ENCODE measurements at regions not wholly inside any gene's neighbourhood (a gene's known extent, or its start where the extent isn't known, plus 50 kb on each side); places are given as distances from the start of the nearest gene placed in this dataset.
"Not testable (repeated sequence)": the region's sequence is repeated elsewhere in the genome, so short reads cannot be mapped to it uniquely, and the experiment has no call there.

DNA sequence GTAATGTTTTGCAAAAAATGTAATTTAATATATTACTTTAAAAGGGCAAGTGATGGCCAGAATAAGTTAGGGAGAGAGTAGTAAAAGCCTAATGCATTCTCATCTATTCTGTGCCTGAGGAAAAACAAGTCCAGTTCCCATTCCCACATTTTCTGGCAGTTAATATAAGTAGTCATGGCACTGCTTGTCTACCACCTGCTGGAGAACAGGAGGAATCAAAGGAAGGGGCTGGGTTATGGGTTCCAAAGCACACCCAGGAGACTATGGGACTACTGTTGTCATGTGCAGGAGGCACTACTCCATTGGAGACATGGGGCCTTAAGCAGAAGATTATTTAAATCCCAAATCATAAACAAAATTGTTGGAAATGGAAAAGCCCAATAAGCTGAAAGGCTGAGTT lies 2618.6 kb downstream of the ARAP2 start:
- DNase-seq, result peak in 1 of 2 experiments; percentile 13

DNA sequence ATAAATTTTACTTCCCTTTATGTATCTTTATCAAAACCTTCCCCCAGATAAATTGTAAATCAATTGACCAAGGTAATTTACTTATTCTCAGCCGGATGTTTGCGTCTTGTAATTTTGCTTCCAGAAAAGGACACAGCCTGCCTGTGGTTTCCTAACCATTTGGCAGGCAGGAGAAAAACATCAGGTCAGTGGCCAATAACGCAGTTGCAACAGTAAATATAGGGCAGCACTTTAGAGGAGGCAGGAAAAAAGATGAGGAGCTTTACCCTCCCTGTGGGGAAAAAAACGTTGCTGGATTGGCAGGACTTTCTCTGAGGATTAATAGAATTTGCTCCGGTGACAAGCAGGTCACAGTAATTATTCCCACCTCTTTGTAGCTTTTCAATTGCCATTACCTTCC lies 2618.1 kb downstream of the ARAP2 start:
- DNase-seq, result no peak

DNA sequence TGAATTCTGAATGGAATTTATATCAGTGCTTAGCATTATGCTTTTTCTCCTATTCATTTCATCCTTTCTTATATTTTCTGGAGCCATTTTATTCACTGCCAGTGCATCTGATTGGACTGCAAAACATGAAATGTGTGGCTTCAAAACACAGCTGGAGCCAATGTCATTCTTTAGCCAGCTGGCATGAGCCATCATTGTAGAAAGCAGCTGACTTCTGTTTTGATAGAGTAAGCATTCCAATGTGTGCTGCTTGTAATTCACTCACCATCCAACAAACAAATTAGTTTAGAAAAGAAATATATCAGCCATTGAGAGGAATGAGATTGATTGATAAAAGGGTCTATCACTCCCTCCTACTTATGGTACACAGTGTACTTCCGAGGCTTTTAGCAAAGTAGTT lies 2616.0 kb downstream of the ARAP2 start:
- DNase-seq, result no peak

DNA sequence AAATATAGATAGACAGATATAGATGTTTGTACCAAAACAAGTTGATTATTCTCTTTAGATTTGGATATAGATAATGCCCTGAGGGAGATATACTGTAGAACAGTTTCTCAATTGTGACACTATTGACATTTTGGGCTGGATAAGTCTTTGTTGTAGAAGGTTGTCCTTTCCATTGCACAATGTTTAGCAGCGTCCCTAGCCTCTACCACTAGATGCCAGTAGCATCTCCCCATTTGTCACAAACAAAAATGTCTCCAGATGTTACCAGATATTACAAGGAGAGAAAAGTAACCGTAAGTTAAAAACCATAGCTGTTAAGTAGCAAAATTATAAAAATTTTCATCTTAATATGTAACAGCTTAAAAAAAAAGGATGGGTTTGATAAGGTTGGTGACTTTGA lies 2595.3 kb downstream of the ARAP2 start:
- DNase-seq, result peak in 1 of 2 experiments; percentile 44

DNA sequence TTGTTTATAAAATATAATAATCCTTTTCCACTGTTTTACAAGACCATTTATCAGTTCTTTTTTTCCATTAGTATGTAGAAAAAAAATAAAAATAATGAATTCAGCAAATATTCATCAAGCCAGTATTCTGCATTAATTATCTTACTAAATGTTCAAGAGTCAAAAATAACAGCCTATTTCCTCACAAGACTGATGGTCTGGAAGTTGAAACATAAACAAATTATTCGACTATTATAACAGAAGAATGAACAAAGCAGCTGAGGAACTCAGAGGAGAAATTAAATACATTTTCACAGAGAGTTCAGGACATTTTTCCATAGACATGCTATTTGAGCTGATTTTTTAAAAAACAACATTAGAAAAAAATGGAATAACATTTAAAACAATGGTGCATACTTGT lies 2594.8 kb downstream of the ARAP2 start:
- no peak for DNase-seq

DNA sequence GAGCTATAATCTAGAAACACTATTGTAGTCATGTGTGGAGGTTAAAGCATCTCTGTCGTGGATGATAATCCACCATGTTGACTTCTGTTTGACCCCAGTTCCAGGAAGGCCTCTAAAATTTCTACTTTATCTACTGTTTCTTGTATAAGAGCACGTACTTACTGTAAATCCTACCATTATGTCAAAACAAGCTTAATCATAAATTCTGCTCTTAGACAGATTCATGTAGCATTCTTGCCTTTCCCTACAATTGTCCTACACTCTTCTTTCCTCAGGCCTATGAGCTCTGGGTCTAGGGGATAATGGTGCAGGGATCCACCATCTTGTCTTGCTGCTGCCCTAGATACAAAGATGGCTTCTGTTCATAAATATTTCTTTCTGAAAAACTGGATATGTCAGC lies 2594.3 kb downstream of the ARAP2 start:
- no peak for DNase-seq

DNA sequence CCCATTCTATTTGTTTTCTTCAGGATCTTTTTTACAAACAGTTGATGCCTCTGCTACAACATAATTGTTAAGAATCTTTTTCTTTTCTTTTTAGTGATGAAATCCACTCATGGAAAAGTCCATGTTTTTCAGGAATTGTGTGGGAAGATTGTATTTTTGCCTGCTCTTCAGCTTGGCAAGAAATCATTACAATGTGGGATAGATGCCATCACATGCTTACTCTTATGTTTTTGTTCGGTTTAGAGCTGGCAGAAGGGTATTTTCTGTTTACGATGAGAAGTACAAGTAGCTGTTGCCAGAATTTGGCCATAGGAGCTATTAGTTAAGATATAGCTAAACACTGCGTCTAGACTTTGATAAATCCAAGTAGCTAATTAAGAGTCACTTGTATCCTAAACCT lies 2585.3 kb downstream of the ARAP2 start:
- no peak for DNase-seq

DNA sequence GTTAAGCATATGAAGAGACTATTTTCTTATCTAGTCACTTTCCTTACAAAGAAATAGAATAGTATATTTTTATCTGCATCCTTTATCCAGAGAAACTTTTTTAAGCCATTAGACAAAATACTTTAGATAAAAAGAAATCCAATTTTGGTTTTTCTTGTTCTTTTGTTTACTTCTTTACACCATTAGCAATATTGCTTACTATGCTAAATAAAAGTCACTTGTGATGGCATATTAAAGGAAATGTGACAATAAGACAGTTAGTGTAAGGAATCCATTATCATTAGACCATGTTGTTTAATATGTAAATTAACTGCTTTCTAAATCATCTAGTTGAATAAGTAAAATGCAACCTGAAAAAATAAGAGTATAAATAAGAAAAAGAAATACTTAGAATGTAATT lies 2582.7 kb downstream of the ARAP2 start:
- no peak for DNase-seq

DNA sequence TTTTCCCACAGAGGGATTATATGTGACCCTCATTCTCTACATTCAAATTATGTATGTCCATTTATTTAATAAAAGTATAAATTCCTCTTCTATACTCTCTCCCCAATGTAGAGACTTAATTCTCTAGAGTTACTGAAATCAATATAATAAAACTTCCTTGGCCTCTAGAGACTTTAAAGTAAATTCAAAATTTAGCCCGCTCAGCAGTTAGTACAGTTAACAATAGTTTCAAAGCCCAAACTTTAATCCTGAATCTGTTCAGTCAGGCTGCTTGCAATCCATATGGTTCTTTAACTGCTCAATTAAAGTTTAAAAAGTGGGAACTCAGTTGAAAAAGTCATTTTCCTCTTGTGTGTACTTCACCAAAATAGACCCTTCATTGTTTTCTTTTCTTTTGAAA lies 2558.4 kb downstream of the ARAP2 start:
- no peak for DNase-seq

DNA sequence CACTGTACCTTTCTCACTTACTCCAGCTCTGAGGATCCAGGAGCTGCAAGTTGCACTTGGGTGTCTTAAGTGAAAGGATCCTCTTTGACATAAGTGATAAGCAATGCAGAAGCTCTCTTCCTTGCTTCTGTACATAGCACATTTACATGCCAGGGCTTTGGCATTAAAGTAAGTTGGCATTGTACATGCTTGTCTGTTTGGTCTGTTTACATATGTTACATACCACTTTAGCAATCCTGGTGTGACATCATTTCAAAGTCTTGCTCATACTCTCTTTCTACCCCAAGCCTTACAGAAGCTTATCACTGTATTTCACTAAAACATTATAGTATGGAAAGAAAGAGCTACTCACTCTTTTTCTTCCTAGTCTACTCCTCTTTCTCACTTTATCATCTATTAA lies 2548.3 kb downstream of the ARAP2 start:
- DNase-seq, result no peak

DNA sequence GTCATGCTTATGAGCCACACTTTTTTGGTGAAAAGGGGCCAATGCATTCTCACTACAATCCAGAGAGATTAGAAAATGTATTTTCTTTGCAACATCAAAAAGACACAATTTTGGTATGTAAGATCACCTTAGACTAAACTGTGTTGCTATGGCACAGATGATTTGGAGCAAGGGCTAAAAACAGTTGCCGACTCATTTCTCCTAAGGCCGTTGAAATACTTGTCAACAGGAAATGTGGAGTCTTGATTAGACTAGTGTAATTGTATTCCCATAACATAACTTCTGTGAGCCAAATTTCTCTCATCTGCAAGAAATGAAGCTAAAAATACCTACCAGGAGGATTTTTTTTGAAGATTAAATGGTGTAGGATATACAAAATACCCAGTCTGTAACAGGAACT lies 2547.7 kb downstream of the ARAP2 start:
- peak in 1 of 2 experiments; percentile 10 for DNase-seq

DNA sequence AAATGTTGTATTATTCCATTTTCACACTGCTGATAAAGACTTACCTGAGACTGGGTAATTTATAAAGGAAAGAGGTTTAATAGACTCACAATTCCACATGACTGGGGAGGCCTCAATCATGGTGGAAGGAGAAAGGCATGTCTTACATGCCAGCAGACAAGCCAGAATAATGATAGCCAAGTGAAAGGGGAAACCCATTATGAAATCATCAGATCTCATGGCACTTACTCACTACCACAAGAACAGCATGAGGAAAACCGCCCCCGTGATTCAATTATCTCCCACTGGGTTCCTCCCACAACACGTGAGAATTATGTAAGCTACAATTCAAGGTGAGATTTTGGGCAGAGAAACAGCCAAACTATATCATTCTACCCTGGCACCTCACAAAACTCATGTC lies 2535.1 kb downstream of the ARAP2 start:
- DNase-seq, result no peak

DNA sequence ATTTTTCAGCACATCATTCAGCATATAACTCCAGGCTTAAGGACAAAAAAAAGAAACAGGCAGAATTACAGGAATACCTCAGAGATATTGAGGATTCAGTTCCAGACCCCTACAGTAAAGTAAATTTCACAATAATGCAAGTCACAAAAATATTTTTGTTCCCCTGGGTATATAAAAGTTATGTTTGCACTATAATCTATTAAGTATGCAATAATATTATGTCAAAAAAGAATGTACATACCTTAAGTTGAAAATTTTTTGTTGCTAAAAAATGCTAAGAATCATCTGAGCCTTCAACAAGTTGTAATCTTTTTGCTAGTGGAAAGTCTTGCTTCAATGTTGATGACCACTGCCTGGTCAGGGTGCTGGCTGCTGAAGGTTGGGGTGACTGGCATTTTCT lies 2532.5 kb downstream of the ARAP2 start:
- no peak for DNase-seq

DNA sequence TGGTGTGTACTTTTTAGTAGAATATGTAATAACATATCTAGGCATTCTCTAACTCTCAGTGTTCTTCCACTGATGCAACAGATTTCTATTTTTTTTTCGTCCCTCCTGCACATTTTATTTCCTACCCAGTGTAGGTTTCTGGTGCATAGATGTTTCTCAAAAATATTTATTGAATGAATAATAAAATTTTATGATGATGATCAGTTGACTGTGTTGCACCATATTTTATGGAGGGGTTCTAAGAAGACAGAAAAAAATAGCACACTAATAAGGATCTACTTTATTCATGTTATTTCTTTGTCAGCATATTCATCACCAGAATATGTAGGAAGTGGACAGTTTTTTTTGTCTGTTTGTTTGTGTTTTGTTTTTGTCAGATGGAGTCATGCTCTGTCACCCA lies 2529.3 kb downstream of the ARAP2 start:
- DNase-seq, result no peak

DNA sequence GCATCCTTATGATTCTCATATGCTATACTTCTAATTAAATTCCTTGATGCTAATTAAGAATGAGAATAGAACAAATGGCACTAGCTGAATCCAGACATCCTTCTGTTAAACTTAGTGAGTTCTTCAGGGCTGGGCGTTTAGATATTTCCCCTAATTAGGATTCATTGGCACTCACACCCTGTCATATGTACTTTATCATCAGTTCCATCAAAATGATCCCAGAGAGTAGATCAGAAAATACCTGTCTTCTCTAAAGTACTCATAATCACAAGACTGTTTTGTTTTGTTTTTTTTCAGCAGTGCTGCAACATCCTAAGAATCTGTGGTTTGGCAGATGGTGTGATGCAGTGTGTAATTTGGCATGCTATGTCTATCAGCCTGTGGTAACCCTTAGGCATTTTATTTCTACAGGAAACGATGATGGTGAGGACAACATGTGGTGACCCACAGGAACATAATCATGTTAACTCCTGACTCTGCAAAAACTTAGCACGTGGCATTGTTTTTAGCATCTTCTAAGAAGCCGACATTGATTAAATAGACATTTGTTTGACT lies 2528.4 kb downstream of the ARAP2 start:
- DNase-seq, result no peak

DNA sequence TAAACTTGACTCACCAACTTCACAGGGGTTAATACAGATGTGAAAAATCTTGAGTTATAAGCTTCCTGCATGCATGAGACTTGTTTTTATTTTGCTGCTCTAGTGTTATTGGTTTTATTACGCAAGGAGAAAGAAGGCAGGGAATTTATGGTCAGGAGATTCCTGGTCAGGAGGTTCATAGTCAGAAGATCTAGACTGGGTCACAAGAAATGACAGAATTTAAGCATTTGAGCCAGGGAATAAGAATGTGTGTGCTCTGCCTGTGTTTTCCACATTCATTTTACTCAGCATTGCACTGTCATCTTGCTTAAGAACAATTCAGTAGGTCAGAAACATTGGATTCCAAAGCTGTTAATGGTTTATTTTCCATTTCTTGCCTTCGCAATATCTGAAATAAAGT lies 2522.1 kb downstream of the ARAP2 start:
- no peak for DNase-seq

DNA sequence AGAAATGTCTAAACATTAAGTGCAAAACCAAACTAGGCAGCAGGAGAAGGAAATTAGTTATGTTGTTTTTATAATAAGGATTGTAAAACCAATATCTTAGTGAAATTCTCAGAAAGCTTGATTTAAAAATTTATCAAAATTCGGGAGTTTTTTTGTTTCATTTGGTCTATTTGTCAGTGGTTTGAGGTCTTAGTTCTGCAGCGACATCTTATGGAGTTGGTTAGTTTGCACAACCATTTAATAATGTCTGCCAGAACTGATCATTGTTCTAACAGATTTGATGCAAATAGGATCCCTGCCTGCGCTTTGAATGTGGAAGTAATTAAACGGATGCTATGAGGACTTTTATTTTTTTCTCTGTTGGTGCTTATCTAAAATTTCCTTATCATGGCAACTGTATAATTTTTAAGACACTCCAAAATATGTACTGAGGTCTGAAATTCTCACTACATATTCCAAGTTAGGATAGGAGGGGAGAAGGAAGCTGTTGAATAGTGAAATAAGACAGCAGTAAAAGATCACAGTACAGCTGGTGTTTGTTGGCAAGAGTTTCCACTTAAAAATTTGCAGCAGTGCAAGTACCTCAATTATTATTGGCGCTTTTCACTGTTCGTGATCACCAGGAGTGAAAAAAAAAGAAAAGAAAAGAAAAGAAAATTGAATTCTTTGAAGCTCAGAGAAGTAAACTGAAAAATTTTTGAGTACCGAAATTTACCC lies 2521.4 kb downstream of the ARAP2 start:
- DNase-seq, result no peak

DNA sequence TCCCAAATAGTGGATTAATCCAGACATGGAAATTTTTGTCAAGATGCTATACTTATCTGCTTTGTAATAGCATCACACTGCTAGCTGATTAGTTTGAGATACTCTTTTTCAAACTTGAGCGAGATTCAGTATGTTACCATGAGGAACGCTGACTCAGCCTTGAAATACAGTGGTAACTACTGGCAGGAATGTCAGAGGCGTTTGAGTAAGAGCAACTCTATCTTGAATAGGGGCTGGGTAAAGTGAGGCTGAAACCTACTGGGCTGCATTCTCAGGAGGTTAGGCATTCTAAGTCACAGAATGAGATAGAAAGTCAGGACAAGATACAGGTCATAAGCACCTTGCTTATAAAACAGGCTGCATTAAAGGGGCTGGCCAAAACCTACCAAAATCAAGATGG lies 2519.6 kb downstream of the ARAP2 start:
- no peak for DNase-seq

DNA sequence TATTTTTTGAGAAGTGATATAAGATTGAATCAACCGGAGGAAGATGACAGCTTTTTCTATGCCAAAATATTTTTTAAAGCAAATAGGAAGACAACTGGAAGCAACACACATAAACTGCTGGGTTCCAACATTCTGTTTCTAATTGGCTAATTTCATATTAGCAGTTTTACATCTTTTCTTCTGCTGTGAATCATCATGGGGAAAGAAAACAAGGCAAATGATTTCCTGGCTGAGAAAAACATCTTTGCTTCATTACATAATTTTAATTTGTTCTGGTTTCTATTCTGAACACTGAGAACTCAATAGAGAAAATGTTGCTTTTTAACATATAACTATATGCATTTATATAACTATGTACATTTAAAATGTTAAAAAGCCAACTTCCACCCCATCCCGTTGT lies 2518.5 kb downstream of the ARAP2 start:
- no peak for DNase-seq

DNA sequence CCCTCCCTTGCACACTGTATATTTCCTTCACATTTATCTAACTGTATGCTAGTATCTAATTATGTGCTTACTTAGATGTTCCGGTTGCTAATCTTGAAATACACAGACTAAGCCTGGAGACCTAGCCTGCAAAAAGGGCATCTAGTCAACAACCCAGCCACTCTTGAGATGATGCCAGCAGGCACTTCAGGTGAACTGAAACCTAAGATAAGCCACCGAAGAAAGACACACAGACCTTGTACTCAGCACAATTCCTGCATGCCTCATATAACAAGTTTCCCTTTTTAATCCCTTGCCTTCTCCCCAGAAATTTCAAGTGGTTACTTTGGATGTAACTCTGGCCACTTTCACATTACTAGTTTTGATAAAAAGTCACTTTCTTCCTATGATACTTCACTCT lies 2506.6 kb downstream of the ARAP2 start:
- no peak for DNase-seq

DNA sequence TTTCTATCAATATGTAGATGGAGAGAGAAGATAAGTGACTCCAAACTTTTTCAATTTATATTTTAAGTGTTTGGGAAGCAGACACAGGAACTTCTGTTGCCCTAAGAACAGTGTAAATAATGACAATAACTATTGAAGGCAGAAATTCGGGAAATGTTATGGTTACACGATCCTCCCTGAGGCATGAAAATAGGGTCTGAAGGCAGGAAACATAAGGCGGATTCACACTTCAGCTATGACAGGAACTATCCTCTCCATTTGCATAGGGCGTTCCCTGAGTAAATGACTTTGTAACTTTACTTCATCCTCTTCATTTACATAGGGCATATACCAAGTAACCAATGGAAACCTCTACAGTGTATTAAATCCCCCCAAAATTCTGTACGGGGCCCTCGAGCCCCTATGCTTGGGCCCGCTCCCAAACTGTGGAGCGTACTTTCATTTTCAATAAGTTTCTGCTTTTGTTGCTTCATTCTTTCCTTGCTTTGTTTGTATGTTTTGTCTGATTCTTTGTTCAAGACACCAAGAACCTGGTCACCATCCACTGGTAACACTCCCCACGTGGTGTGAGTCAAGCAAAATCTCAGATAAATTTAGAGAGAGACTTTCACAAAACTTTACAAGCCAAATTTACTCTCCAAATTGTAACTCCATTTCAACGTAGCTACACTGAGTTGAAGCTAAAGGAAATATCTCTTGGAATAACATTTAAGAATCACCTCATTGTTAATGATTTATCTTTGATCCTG lies 2504.3 kb downstream of the ARAP2 start:
- no peak for DNase-seq

DNA sequence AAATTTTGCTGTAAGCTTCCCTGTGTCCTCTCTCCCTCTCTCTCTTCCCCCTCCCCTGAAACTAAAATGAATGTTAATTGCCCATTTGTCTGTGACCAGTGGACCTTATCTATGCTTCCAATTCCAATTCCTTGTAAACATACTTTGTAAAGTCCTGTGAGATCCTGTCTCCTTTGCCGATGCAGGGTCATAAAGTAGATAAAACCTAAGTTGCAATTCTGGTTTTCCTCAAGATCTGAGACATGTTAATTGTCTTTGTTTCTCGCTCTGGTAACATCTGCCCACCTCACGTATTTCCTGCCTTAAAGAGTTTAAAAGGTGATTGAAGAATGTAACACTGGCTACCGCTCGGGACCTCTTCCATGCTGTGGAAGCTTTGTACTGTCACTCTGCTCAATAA lies 2503.4 kb downstream of the ARAP2 start:
- not testable (repeated sequence) for DNase-seq

DNA sequence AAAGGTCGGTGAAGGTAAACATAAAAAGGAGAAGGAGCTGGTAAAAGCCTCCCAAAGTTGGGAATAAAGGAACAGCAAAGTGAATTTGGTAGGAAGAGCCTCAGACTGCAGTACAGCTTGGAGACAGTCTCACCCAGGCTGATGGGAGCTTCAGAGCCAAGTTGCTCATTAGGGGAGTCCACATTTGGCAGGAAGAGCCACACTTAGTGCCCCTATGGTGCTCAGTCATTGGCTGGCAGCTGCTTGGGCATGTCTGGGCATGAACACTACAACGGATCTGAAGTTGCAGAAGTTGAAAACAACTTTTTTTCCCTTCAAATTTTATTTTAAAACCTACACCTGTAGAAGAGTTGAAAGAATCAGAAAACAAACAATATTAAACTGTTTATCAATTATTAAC lies 2497.3 kb downstream of the ARAP2 start:
- no peak for DNase-seq

DNA sequence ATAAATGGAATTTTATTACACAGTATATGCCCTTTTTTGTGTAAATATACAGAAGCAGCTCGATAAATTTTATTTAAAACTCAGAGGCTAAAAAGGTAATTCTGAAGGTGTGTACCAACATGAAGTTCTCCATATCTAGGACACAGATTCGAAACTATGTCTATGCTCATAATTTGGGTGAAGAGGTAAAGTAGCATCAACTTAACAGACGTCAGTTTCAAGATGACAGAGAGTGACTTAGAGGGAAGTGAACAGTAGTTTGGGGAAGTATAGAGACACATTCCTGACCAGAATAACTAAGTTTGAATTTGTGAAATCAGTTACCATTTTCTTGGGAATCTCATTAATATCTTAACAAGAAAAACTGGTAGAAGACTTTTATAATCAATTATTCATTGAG lies 2493.3 kb downstream of the ARAP2 start:
- DNase-seq, result no peak

DNA sequence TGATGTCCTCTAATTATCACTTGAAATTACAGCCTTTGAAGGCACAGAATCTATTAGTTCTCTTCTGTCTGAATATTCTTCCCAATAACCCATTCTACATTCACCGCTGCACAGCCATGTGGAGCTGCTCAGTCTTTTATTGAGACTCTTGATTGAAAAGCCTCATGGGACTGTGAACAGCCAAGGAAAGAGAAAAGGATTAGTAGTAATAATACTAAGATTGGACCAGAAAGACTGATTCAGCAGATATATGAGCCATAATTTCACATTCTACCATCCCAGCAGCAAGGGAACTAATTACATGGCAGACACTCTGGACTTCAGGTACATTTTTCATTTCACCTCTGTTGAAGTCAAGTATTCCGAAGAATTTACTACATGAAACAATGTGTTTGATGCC lies 2471.7 kb downstream of the ARAP2 start:
- DNase-seq, result no peak
